ENCODE measurements at regions not wholly inside any gene's neighbourhood (a gene's known extent, or its start where the extent isn't known, plus 50 kb on each side); places are given as distances from the start of the nearest gene placed in this dataset.
"Not testable (repeated sequence)": the region's sequence is repeated elsewhere in the genome, so short reads cannot be mapped to it uniquely, and the experiment has no call there.

GRCh38 chr3:171978390-171978789, 61.0 kb upstream of the FNDC3B start:
- TF ChIP-seq CTCF (IDR thresholded peaks at IDR 0.05) (no peak), POLR2A (IDR thresholded peaks at IDR 0.05) (no peak)
- 85 to 96% methylated on average over 5 of the region's 5 CpGs for WGBS, 2 donors
- intact Hi-C loops (cut with DNase I), result no loop called here
- no peak overlapping the region for H3K4me3 ChIP-seq (replicated peaks in 1 of 3)
- no peaks in the 10 kb centered on the region for H3K36me3 ChIP-seq
- DNase-seq, result no peak
- no peak overlapping the region for H3K27ac ChIP-seq
- peaks cover 0 to 6% of the 10 kb centered on the region in 2 donors for H3K4me1 ChIP-seq
- H3K27me3 ChIP-seq, result no peaks in the 10 kb centered on the region
- H3K9me3 ChIP-seq, result no peaks in the 10 kb centered on the region

GRCh38 chr3:171979081-171979480, 60.3 kb upstream of the FNDC3B start:
- Histone ChIP-seq H3K36me3 (no peaks in the 10 kb centered on the region), H3K4me3 (replicated peaks in 1 of 3) (no peak overlapping the region), H3K27ac (no peak overlapping the region), H3K4me1 (peaks cover 0 to 6% of the 10 kb centered on the region in 2 donors), H3K9me3 (no peaks in the 10 kb centered on the region), H3K27me3 (no peaks in the 10 kb centered on the region)
- DNase-seq, result no peak
- intact Hi-C loops (cut with DNase I), result no loop called here
- TF ChIP-seq CTCF (IDR thresholded peaks at IDR 0.05) (no peak), POLR2A (IDR thresholded peaks at IDR 0.05) (no peak)
- 91 to 94% methylated on average over 8 of the region's 8 CpGs for WGBS, 2 donors

GRCh38 chr3:171980578-171981270, 58.7 kb upstream of the FNDC3B start:
- Histone ChIP-seq H3K36me3 (no peaks in the 10 kb centered on the region), H3K4me1 (peaks cover 0 to 6% of the 10 kb centered on the region in 2 donors), H3K27me3 (no peaks in the 10 kb centered on the region), H3K4me3 (replicated peaks in 1 of 3) (no peak overlapping the region), H3K9me3 (no peaks in the 10 kb centered on the region), H3K27ac (no peak overlapping the region)
- no peak for DNase-seq
- WGBS, 2 donors, result 62 to 76% methylated on average over 2 of the region's 2 CpGs
- TF ChIP-seq POLR2A (IDR thresholded peaks at IDR 0.05), result no peak
- no peak for TF ChIP-seq CTCF (IDR thresholded peaks at IDR 0.05)
- intact Hi-C loops (cut with DNase I), result no loop called here

GRCh38 chr3:171981271-171981605, 58.1 kb upstream of the FNDC3B start:
- whole genome bisulfite sequencing, 2 donors, result 83 to 87% methylated on average over 1 of the region's 1 CpG
- H3K36me3 ChIP-seq, result no peaks in the 10 kb centered on the region
- H3K27ac ChIP-seq, result no peak overlapping the region
- no peak overlapping the region for H3K4me3 ChIP-seq (replicated peaks in 1 of 3)
- no peaks in the 10 kb centered on the region for H3K9me3 ChIP-seq
- no peaks in the 10 kb centered on the region for H3K27me3 ChIP-seq
- intact Hi-C loops (cut with DNase I), result no loop called here
- peaks cover 0 to 6% of the 10 kb centered on the region in 2 donors for H3K4me1 ChIP-seq
- TF ChIP-seq POLR2A (IDR thresholded peaks at IDR 0.05), result no peak
- no peak for TF ChIP-seq CTCF (IDR thresholded peaks at IDR 0.05)
- DNase-seq, result no peak

- WGBS, 2 donors, result 66% methylated on average over 2 of the region's 2 CpGs
- TF ChIP-seq CTCF (IDR thresholded peaks at IDR 0.05), result no peak
- TF ChIP-seq POLR2A (IDR thresholded peaks at IDR 0.05), result no peak
Observed at GRCh38 chr3:171982828-171983227, 56.5 kb upstream of the FNDC3B start.

GRCh38 chr3:171983685-171984084, 55.7 kb upstream of the FNDC3B start:
- H3K36me3 ChIP-seq; H3K4me3 ChIP-seq (replicated peaks in 1 of 3); DNase-seq; H3K4me1 ChIP-seq; H3K9me3 ChIP-seq; intact Hi-C loops (cut with DNase I); H3K27ac ChIP-seq; H3K27me3 ChIP-seq: not testable (repeated sequence)
- 82 to 92% methylated on average over 8 of the region's 8 CpGs for WGBS, 2 donors

More at GRCh38 chr3:171982828-171983227, 56.5 kb upstream of the FNDC3B start:
- no peak overlapping the region for H3K4me3 ChIP-seq (replicated peaks in 1 of 3)
- no peaks in the 10 kb centered on the region for H3K27me3 ChIP-seq
- DNase-seq, result peak in 1 of 2 donors; percentile 6
- H3K27ac ChIP-seq, result no peak overlapping the region
- intact Hi-C loops (cut with DNase I), result no loop called here
- H3K4me1 ChIP-seq, result peaks cover 0 to 6% of the 10 kb centered on the region in 2 donors
- H3K36me3 ChIP-seq, result no peaks in the 10 kb centered on the region
- H3K9me3 ChIP-seq, result no peaks in the 10 kb centered on the region

Measured in thyroid gland (tissue), 4 donors.